CD4-positive, alpha-beta T cell treated with Interleukin-6 for 4 hours (primary cell): ENCODE measurements at regions not wholly inside any gene's neighbourhood (a gene's known extent, or its start where the extent isn't known, plus 50 kb on each side); places are given as distances from the start of the nearest gene placed in this dataset.
"Not testable (repeated sequence)": the region's sequence is repeated elsewhere in the genome, so short reads cannot be mapped to it uniquely, and the experiment has no call there.

ENCODE experiments used
- DNase-seq: peaks from one replicate; pipeline ENCODE4 v3.0.0-alpha.2; 2020; ENCODE audit warnings: mixed read lengths

DNA sequence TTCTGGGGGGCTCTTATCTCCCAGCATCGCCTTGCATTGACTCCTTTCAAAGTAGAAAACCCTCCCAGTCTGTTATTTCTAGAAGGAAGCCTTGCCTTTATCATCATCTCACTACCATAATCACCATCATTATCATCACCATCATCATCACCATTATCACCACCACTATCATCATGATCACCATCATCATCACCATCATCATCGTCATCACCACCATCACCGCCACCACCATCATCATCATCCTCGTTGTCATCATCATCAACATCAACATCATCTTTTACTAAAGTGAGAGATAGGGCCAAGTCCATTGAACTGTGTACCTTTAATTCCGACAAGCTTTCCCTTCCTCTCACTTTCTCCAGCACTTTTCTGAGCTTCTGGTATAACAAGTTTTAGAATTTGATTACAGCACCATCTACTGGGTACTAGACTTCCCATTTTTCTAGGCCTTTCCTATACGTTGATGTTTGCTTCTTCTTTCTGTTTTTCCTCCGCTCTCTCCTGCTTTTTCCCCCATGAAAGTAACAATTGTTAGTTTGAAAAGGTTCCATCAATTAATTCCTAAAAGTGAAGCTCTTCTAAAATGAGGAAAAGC lies 226.4 kb downstream of the BUB3 start:
- no peak for DNase-seq

DNA sequence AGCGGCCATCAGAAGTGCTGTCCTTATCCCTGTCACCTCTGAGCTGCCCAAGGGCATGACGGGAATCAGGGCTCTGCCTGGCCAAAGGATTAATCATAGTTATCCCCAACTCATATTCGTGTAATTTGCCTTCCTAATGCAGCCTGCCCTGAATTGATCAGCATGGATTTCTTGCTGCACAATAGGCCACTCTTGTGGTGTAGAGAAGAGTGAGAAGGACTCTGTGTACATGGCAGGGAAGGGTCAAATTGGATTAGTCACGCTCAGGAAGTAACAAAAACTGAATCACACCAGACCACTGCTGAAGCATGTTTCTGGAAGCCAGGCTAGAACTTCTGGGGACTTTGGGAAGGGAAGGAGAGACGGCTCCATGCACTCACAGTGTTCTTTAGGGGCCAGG lies 227.0 kb downstream of the BUB3 start:
- no peak for DNase-seq

DNA sequence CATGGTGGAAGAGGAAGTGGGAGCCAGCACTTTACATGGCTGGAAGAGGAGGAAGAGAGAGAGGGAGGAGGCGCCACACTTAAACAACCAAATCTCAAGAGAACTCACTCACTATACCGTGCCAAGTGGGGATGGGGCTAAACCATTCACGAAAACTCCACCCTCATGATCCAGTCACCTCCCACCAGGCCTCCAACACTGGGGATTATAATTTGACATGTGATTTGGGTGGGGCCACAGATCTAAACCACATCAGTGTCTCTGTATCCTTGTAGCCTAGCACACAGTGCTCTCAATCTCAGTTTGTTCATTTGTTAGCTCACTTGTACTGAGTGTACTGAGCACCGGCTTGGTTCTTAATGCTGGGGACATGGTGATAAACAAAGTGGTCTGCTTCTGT lies 228.3 kb downstream of the BUB3 start:
- DNase-seq, result no peak

DNA sequence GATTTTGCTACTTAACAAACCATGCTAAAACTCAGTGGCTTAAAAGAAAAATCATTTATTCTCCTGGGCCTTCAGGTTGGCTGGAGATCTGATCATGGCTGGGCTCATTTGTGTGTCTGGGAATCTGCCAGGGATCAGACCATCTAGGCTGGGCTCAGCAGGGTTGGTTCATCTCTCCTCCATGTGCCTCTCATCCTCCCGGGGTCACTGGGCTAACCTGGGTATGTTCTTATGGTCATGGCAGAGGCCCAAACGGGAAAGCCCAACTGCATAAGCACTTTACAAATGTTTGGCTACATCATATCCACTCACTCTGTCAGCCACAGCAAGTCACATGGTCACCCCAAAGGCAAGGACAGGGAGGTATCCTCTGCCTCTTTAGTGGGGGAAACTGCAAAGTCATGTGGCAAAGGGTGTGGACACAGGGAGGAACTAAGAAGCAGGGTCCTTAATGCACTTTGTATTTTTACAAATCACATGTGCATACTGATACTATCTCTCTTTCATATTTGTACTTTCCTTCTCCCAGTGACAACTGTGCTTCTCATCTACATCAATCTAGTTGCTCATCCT lies 231.4 kb downstream of the BUB3 start:
- DNase-seq, result no peak

DNA sequence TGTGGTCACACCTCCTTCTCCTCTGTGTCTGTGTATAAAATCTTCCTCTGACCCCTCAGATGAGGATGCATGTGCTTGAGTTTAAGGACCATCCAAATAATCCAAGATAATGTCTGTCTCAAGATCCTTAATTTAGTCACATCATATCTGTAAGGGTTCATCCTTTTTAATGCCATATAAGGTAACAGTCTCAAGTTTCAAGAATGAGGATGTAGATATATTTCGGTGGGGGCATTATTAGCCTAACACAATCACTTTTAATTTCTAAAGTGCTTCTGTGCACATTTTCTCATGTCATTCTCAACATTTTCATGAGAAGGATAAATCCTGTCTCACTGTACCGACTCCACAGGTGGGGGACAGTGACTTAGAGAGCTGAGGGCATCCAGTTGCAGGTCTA lies 235.3 kb downstream of the BUB3 start:
- DNase-seq, result no peak

DNA sequence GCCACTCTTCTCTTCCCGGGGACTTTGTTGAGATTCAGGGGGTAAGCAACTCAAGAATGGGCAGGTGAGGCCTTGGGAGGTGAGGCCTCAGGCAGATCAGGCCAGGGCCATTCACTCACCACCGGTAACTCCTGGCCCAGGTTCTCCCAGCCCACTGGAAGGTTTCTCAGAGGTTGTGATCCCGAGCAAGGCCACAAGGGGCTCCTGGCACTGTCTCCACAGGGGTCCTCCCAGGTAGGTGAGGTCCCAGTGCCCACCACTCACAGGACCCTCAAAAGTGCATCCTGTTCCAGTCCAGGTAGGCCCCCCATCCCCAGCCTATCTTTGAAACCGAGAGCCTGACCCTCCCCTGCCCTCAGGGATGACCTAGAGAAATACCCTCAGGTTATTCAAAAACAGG lies 236.1 kb downstream of the BUB3 start:
- no peak for DNase-seq

DNA sequence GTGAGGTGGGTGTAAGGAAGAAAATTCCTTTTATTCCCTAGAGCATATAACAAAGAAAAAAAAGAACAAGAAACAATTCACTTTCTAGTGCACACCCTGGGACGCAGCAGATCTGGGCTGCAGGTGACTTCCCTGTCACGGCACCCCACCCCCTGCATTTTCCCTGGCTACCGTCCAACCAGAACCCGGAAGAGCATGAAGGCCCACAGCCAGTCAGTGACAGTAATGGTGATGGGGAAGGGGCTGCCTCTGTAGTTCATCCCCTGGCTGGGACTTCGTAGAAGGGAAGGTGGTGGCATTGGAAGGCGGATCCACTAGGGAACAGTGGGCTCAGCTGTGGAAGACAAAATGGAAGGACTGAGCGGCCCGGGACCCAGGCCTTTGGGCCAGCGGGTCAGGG lies 236.7 kb downstream of the BUB3 start:
- no peak for DNase-seq

DNA sequence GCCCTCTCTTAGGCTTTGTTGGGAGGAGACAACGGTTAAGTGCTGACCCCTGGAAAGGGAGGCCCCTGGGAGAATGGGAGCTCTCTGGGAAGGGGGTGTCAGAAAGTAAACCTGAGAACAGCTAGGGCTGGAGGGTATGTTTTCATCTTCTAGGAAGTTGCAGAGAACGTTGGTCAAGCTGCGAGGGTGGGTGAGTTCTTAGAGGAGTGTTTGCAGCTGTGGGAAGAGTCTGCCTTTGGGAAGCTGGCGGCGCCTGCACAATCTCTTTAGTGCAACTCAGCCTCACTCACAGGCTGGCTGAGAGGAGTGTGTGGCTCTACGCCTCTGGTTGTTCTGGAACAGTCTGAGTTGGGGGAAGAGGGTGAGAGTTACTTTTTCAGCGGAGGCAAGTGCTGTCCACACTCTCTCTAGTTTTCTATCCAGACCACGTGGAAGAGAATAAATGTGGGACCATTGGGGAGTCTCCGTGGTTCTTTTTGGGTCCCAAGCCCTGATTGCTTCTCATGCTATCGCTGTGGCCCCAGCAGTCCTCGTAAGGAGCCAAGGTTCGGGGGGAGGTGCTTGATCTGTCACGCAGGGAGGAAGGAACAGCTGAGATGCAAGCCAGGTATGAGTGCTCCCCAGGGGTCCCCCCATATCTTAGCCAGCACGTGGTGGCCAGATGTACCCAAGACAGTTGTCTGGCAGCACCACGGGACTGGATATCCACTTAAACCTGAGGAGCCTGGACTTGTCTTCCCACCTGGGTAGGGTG lies 237.2 kb downstream of the BUB3 start:
- DNase-seq, result no peak

DNA sequence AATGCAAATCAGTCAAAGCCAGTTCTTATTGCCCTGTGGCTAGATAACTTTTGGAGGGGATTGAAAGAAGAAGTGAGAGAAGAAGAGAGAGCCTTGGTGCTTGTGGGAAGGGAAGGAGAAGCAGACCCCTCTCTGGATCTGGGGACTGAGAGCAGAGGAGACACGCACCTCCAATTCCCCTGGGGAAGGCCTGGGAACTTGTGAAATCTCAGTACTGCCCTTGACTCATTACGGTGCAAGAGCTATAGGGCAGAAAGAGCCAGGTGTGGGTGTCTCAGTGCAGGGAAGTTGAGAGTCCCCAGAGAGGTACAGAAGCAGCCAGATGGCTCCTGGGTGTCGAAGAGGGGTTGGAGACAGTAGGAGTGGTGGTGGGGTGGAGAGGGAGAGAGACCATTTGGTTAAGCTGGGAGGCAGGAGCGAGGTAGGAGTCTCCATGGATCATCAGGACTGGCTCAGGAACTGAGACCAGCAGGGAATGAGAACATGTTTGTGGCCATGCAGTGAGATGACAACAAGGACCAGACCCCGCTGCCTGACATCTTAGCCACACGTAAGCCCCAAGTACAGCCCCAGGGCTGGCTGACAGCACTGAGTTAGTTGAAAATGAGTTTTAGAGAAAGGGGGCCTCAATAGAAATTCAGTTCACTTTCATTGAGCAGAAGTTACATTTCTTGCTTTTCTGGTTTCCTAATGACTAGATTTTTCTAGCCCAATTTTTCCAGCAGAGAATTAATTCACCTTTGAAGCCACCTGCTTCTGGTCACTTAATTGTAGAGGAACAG lies 238.2 kb downstream of the BUB3 start:
- no peak for DNase-seq

DNA sequence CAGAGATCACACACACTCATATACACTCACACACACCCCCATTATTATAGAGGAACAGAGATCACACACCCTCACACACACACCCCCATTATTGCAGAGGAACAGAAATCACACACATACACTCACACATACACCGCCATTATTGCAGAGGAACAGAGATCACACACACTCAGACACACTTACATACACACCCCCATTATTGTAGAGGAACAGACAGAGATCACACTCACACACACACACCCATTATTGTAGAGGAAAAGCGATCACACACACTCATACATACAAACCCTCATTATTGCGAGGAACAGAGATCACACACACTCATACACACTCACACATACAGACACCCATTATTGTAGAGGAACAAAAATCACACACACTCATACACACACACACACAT lies 239.0 kb downstream of the BUB3 start:
- DNase-seq, result no peak

DNA sequence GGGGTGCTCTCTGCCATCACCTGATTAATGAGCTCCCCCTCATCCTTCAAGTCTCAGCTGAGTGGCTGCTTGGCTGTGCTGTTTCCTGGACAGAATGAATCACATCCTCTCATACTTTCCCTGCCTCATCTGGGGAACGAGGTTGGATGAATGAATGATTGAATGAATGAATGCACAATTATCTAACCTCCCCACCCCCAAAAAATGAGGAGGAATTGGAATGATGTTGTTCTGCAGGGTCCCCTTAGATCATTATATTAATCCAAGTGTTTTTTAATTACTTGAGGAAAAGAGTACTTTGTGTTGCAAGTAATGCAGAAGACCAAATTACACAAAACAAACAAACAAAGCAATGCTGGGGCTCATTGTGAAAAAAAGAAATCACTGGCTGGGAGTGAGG lies 240.2 kb downstream of the BUB3 start:
- no peak for DNase-seq

DNA sequence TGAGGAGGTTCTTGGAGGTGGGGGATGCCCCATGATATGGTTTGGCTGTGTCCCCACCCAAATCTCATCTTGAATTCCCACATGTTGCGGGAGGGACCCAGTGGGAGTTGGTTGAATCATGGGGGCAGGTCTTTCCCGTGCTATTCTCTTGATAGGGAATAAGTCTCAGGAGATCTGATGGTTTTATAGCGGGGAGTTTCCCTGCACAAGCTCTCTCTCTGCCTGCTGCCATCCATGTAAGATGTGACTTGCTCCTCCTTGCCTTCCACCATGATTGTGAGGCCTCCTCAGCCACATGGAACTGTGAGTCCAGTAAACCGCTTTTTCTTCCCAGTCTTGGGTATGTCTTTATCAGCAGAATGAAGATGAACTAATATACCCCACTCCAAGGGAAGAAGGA lies 241.0 kb downstream of the BUB3 start:
- not testable (repeated sequence) for DNase-seq

DNA sequence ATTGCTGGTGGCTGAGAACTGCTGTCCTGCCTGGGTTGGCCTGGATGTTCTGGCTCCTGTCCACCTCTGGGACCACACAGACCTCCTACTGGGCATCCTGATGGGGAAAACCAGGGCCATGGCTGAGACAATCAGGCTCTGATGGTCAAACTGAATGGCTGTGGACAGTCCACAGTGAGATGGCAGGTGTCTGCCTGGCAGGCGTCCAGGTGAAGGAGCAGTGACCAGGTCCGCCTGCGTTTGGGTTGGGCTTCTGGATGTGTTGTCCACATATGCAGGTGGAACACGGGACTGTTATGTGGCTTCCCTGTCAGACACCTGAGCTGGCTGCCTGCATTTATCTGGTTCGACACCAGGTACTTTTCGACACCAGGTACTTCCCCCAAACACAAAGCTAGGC lies 241.7 kb downstream of the BUB3 start:
- DNase-seq, result no peak

DNA sequence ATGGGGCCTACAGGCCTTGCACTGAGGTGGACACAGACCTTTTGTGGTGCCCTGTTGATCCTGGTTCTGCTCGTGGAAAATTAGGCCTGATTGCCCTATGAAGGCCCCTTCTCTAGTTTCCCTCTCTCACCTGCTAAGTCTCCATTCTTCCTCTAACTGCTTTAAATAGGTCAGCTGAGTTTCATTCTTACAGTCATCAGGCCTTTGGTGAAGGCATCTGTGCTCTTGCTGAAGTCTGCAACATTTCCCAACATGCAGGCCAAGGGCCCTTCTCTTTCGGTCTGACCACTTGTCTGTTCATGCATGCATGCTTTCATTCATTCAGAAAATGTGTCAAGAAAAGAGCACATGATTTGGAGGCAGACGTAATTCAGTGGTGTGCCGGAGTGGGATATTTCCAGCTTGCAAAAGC lies 244.0 kb downstream of the BUB3 start:
- no peak for DNase-seq

DNA sequence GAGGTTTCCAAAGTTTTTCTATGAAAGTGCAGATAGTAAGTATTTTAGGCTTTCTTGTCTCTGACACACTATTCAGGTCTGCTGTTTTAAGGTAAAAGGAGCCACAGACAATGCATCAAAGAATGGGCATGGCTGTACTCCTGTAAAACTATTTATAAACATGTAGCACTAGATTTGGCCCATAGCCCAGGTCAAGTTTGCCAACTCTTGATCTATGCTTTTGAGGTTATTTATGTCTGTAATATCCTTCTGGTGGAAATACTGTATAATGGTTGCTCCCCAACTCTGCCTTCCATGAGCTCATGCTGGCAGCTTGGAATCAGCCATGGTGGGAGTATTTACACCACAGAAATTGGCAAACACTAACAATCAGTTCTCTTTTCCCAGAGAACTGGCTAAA lies 244.6 kb downstream of the BUB3 start:
- no peak for DNase-seq

DNA sequence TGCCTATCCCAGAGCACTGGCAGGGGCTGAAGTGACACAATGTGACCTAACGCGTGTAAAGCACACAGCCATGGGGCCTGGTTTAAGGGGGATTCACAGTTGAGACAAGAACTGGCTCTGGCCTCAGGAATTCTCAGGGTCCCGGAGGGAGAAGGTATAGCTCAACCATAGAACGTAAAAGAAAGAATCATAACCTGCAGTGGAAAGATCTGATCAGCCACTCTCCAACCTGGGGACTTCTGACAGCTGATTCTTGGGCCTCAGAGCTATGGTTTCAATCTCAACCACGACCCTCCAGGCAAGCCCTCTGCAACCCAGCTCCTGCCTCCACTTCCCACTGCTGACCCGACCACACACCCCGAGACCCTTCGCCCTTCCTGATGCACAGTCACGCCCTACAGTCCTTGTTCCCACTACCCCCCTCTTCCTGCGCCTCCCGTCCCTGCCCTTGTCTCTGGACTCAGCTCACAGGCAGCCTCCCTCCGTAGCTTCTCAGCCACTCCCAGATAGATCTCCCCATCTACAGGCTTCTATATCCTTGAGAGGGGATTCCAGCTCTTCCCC lies 245.2 kb downstream of the BUB3 start:
- DNase-seq, result no peak

DNA sequence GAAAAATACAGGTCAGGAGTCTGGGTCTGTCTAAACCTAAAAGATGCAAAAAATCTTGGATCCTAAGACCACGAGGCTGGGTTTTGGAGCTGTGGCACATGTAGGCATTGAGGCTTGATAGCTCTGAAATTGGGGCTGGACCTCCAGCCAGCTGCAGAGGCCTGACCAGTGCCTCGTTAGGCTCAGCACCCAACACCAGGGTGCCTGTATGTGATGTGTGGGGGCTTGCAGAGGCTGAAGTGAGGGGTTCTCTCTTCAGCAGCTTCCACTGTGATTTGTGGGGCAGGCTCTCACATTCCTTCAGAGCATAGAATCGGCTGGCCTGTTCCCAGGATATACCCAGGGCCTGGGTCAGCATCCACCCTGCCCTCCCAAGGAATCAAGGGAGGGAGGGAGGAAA lies 247.8 kb downstream of the BUB3 start:
- DNase-seq, result no peak

DNA sequence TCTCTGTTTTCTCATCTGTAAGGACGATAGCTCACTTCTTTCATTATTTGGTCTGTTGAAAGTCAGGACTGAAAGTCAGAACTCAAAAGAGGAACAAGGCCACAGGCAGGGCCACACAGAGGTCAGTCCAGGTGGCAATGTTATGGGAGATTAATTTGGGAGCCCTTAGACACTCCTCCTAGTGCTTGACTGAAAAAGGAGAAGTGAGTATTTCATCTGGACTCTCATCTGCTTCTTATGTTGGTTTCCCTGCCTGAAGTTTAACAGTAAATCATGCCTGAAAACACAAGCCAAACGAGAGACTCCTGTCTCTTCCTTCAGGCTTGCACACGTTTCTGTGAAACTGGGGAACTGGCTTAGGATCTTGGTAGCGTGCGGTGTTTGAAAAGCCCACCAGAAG lies 248.5 kb downstream of the BUB3 start:
- no peak for DNase-seq

DNA sequence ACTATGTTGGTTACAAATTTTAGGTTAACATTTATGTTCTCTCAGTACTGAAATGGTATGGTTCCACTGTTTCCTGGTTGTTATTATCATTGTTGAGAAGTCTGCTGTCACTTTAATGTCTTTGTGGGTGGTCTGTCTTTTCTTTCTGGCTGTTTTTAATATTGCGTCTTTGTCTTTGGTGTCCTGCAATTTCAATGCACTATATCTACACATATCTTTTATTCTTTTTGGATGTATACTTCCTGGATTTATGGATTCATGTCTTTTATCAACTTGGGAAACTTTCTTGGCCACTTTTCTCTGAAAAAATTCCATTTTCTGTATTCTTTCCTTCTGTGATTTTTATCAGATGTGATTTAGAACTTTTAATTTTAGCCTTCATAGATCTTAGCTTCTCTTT lies 250.2 kb downstream of the BUB3 start:
- DNase-seq, result no peak

DNA sequence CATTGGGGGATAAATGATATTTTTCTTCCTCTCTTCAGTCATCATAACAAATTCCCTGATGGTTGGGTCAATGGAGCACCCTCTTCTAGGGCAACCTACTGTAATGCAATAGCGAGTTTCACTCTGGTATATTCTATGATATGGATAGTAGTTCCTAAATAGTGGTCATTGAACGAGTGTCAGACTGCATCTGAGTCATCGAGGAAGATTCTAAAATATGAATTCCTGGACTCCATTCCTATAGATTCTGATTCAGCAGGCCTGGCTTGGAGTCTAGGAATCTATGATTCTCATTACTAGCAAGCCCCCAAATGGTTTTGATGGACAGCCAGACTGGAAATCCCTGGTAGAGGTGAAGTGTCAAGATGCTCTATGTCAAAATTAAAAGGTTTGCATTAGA lies 254.5 kb downstream of the BUB3 start:
- no peak for DNase-seq

DNA sequence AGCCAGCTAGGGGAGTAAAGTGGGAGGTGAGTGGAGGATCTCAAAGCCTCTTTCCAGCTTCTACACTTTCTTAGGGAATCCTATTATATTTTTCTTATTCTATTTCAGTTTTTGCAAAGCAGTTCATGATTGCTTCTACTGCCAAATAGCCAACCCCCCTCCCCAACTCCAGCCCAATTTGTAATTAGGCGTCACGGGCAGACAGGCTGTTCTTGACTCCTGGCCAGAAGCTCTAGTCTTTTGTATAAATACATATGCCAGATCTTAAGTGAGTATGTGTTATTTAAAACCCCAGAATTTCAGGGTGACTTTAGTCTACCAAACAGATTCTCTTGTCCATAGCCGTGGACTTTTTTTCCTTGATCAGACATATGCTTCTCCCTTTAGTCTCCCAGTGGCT lies 255.2 kb downstream of the BUB3 start:
- no peak for DNase-seq

DNA sequence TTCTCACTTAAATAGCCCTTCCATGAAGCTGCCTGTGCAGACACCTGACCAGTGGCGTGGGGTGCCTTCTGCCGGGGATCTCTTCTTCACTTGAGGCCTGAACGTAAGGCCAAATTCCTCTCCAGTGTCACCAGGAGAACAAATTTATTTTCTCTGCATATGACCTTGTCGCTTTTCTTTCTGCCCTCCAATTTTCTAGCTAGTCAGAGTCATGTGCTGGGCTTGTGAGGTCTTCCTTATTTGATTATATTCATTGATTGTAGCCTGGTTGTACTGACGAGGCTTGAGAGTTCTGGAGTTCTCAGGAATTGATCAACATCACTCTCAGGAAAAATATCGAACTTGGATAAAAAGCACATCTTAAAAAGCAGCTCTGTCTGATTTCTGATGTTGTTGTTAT lies 255.7 kb downstream of the BUB3 start:
- DNase-seq, result no peak

DNA sequence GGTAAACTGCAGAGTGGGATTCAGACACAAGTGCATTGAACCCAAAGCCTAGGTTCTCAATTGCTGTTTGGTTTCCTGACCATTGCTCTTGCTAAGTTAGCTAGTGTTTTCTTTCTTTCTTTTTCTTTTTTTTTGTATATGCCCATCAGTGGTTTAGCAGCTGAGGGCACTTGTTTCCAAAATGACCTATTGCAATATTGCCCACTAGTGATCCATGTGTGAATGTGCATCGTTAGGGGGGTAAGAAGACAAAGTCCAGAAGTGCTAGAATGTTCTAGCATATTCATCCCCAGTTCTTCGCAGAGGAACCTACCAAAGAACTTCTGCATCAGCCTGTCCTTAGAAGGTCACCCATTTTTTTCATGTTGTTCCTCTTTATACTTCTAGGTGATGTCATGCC lies 252.8 kb upstream of the GPR26 start:
- no peak for DNase-seq

DNA sequence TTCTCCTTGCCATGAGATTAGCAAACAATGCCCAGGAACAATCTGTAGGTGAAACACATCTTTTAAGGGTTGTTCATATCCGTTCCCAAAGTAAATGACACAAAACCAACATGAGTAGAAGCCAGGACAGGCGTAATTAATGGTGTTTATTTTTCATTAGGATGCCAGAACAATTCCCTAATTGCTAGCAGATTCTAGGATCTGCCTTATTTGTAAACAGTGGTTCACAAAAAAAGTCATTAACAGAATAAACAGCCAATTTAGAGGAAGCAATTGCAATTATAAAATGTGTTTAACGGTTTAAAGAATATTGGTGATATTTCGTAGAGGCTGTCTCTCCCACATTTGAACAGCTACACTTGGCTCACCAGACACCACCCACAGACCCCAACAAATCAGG lies 250.6 kb upstream of the GPR26 start:
- no peak for DNase-seq
